Osteoblast (primary cell): ENCODE measurements at regions not wholly inside any gene's neighbourhood (a gene's known extent, or its start where the extent isn't known, plus 50 kb on each side); places are given as distances from the start of the nearest gene placed in this dataset.

Experiments
- DNase-seq: peaks from one replicate; pipeline ENCODE4 v3.0.0; 2011; ENCODE audit warnings: low spot score, mixed read lengths; ENCODE audit not compliant: insufficient read length; ENCODE audit errors: missing footprints
- H2AFZ ChIP-seq: 2 replicates; pipeline ENCODE4 v1.6.0; 2011; ENCODE audit warnings: mild to moderate bottlenecking, low read length
- H3K27ac ChIP-seq: 2 replicates; pipeline ENCODE4 v1.5.1; 2011; ENCODE audit warnings: mild to moderate bottlenecking, low read depth, low read length, moderate library complexity
- H3K27me3 ChIP-seq: 2 replicates; pipeline ENCODE4 v1.6.0; 2012; ENCODE audit warnings: mild to moderate bottlenecking, control low read depth, inconsistent platforms, low read length, moderate library complexity; ENCODE audit not compliant: insufficient read depth
- H3K36me3 ChIP-seq: 2 replicates; pipeline ENCODE4 v1.5.1; 2011; ENCODE audit warnings: mild to moderate bottlenecking, low read length, control low read depth, moderate library complexity; ENCODE audit not compliant: insufficient read depth
- H3K4me1 ChIP-seq: 2 replicates; pipeline ENCODE4 v1.5.1; 2011; ENCODE audit warnings: mild to moderate bottlenecking, low read length, control low read depth, moderate library complexity; ENCODE audit not compliant: insufficient read depth
- H3K4me2 ChIP-seq: 2 replicates; pipeline ENCODE4 v1.6.0; 2011; ENCODE audit warnings: mild to moderate bottlenecking, low read length; ENCODE audit not compliant: insufficient read depth
- H3K4me3 ChIP-seq: fragments of 200-600 bp; sonication (generic); 3 replicates; pipeline ENCODE4 v1.5.1; 2012; ENCODE audit warnings: mild to moderate bottlenecking, low read length, inconsistent platforms; ENCODE audit not compliant: insufficient read depth
- H3K79me2 ChIP-seq: 2 replicates; pipeline ENCODE4 v1.6.0; 2012; ENCODE audit warnings: mild to moderate bottlenecking, low read length, control low read depth, inconsistent platforms; ENCODE audit not compliant: insufficient read depth
- H3K9me3 ChIP-seq: 2 replicates; pipeline ENCODE4 v1.5.1; 2011; ENCODE audit warnings: low read depth, low read length, control low read depth
- H4K20me1 ChIP-seq: 2 replicates; pipeline ENCODE4 v1.6.0; 2012; ENCODE audit warnings: mild to moderate bottlenecking, low read length, control low read depth; ENCODE audit not compliant: insufficient read depth
- TF ChIP-seq, protein P1 (sequence below): IDR thresholded peaks from 2 replicates; pipeline ENCODE4 v1.5.1; 2011; ENCODE audit warnings: mild to moderate bottlenecking, low read depth, low read length, moderate library complexity; ENCODE audit errors: extremely low read depth

DNA sequence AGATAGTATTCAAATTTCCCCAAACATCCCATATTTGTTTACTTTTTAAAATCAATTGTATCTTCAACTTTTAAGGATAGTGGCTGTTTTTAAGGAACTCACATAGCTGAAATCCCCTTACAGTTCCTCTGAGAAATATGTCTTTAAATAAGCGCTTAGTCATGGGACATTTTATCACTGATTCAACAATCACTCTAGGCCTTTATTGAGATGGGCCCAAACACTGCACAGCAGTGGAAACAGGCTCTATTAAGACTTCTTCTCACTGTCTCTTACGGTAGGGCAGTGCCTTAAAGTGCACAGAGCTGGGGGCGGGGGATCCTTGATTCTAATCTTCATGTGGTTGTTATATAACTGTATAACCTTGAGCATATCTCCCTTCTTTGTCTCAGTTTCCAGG lies 59.8 kb upstream of the RREB1 start:
- Histone ChIP-seq H3K9me3 (no peaks in the 10 kb centered on the region), H4K20me1 (no peaks in the 10 kb centered on the region), H3K27ac (no peak overlapping the region), H3K27me3 (no peaks in the 10 kb centered on the region), H3K4me1 (peaks cover 11% of the 10 kb centered on the region), H3K36me3 (no peaks in the 10 kb centered on the region), H3K79me2 (no peaks in the 10 kb centered on the region), H3K4me2 (no peak overlapping the region), H2AFZ (peak overlapping the region; percentile 60), H3K4me3 (no peak overlapping the region)
- DNase-seq, result no peak
- TF ChIP-seq, protein P1, sequence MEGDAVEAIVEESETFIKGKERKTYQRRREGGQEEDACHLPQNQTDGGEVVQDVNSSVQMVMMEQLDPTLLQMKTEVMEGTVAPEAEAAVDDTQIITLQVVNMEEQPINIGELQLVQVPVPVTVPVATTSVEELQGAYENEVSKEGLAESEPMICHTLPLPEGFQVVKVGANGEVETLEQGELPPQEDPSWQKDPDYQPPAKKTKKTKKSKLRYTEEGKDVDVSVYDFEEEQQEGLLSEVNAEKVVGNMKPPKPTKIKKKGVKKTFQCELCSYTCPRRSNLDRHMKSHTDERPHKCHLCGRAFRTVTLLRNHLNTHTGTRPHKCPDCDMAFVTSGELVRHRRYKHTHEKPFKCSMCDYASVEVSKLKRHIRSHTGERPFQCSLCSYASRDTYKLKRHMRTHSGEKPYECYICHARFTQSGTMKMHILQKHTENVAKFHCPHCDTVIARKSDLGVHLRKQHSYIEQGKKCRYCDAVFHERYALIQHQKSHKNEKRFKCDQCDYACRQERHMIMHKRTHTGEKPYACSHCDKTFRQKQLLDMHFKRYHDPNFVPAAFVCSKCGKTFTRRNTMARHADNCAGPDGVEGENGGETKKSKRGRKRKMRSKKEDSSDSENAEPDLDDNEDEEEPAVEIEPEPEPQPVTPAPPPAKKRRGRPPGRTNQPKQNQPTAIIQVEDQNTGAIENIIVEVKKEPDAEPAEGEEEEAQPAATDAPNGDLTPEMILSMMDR, result no peak

DNA sequence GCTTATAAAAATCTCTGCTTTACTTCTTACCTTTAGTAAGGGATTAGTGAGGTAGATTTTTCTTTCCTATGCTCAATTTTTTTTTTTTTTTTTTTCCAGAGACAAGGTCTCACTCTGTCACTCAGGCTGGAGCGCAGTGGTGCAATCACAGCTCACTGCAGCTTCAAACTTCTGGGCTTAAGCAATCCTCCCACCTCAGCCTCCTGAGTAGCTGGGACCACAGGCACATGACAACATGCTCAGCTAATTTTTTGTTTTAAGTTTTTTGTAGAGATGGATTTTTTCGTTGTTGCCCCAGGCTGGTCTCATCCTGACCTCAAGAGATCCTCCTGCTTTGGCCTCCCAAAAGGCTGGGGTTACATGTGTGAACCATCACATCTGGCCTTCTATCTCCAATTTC lies 58.9 kb upstream of the RREB1 start:
- Histone ChIP-seq H3K79me2 (no peaks in the 10 kb centered on the region), H3K27me3 (no peaks in the 10 kb centered on the region), H3K4me2 (no peak overlapping the region), H3K9me3 (no peaks in the 10 kb centered on the region), H3K36me3 (no peaks in the 10 kb centered on the region), H2AFZ (no peak overlapping the region), H3K4me1 (peaks cover 11% of the 10 kb centered on the region), H3K27ac (no peak overlapping the region), H4K20me1 (no peaks in the 10 kb centered on the region), H3K4me3 (no peak overlapping the region)
- DNase-seq, result no peak
- TF ChIP-seq, protein P1, result no peak

DNA sequence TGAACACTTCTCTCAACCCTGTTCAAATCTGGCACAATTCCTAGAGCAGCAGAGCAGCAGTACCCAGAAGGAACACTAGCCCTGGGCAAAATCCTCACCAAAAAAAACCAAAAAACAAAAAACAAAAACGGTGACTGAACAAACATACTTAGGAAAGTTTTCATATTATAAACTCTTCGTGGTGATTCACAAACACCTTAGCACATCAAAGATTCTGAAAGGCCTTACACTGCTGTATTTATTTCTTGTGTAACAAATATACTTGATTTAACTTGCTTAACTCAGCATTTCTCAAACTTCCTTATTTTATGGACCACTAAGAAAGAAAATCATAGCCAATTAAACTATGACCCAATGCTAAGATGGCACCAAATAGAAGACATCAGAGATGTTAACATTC lies 57.8 kb upstream of the RREB1 start:
- no peaks in the 10 kb centered on the region for H3K36me3 ChIP-seq
- no peaks in the 10 kb centered on the region for H3K27me3 ChIP-seq
- peaks cover 11% of the 10 kb centered on the region for H3K4me1 ChIP-seq
- no peak overlapping the region for H3K4me2 ChIP-seq
- H3K79me2 ChIP-seq, result no peaks in the 10 kb centered on the region
- H3K9me3 ChIP-seq, result no peaks in the 10 kb centered on the region
- H3K4me3 ChIP-seq, result no peak overlapping the region
- no peak for DNase-seq
- no peak overlapping the region for H2AFZ ChIP-seq
- TF ChIP-seq, protein P1, result no peak
- H4K20me1 ChIP-seq, result no peaks in the 10 kb centered on the region
- H3K27ac ChIP-seq, result no peak overlapping the region

DNA sequence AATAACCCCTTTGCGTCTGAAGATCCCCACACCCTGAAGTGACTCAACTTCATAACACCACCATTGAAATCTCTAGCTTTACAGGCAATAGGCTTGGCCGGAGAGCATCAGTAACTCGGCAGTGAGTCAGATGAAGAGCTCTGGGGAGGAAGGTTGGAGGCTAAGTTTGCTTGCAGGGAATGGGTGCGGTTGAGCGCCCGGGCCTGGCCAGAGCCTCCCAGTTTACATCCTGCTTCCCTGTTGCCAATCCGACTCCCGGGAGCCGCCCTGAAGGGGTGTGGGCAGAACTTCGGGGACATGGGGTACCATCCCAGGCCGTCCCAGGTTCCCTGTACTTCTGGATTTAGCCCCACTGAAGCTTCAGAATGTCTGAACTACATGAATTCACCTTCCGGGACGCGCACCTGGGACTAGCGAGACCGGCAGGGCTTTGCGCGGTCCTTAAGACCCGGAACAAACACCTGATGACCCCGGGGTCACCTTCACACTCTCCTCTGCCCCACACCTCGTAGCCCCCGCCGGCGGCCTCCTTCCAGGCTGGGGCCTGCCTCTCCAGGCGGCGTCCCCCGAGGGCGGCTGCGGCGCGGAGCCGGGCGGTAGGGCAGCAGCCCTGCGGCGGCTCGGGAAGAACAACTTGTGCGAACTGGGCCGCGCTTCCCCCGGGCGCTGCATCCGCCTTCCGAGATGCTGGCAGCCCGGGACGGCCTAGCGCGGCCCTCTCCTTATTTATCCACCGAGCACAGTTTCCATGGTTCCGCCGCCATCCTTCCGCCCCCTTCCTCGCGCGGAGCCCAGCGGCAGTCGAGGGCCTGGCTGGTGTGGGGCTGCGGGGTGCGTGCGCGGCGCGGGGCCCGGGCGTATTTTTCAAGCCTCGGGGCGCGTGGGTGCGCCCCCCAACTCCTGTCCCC lies 56.6 kb upstream of the RREB1 start:
- H3K4me2 ChIP-seq, result peak overlapping the region; percentile 81
- H3K4me3 ChIP-seq, result peak overlapping the region; percentile 74
- peak; percentile 97 for DNase-seq
- no peaks in the 10 kb centered on the region for H3K9me3 ChIP-seq
- H4K20me1 ChIP-seq, result no peaks in the 10 kb centered on the region
- peaks cover 11% of the 10 kb centered on the region for H3K4me1 ChIP-seq
- no peaks in the 10 kb centered on the region for H3K36me3 ChIP-seq
- peak overlapping the region; percentile 63 for H3K27ac ChIP-seq
- no peaks in the 10 kb centered on the region for H3K79me2 ChIP-seq
- TF ChIP-seq, protein P1, result no peak
- peak overlapping the region; percentile 69 for H2AFZ ChIP-seq
- no peaks in the 10 kb centered on the region for H3K27me3 ChIP-seq
